Motor neuron (in vitro differentiated cells): ENCODE measurements at regions not wholly inside any gene's neighbourhood (a gene's known extent, or its start where the extent isn't known, plus 50 kb on each side); places are given as distances from the start of the nearest gene placed in this dataset.

Experiments
- ATAC-seq, 8 experiments: fragments of 200-7000 bp; cut with Tn5 transposase; replicated peaks in 6 of 8; 2 replicates each; pipeline ENCODE4 v1.8.0; 2021; ENCODE audit warnings: mild to moderate bottlenecking in 8 of 8, moderate library complexity in 8 of 8
- H3K27ac ChIP-seq, 2 donors: fragments of 250-450 bp; sonication (Bioruptor Pico); 2 replicates each; pipeline ENCODE4 v1.9.0; 2021; ENCODE audit warnings: antibody characterized with exemption in 2 of 2, mild to moderate bottlenecking in 2 of 2, moderate library complexity in 1 of 2
- H3K4me1 ChIP-seq, 2 donors: fragments of 250-450 bp; sonication (Bioruptor Pico); replicated peaks in 1 of 2; 2 replicates each; pipeline ENCODE4 v1.6.1; 2021; ENCODE audit warnings: antibody characterized with exemption in 2 of 2, mild to moderate bottlenecking in 2 of 2, moderate library complexity in 1 of 2
- H3K4me3 ChIP-seq, 5 donors: fragments of 250-450 bp; sonication (Bioruptor Pico); 2 replicates each; pipeline ENCODE4 v1.9.0; 2021; ENCODE audit warnings: antibody characterized with exemption in 5 of 5, mild to moderate bottlenecking in 5 of 5, moderate library complexity in 4 of 5
- WGBS, 10 experiments: fragments of 450-650 bp; shearing (Covaris generic); methylation state at CpG; one replicate each; pipeline ENCODE4 v1.0.0; 2022; 5-methylcytosine and 5-hydroxymethylcytosine counted together
- in situ Hi-C, 9 experiments: fragments of 400-800 bp; cut with MboI; loops; one replicate each; pipeline ENCODE4 v1.15.0; 2021; ENCODE audit warnings: low sequenced_read_pairs in 9 of 9, low pct_unique_long_range_greater_than_20kb in 2 of 9; ENCODE audit not compliant: unreplicated experiment in 9 of 9

GRCh38 chr5:164376843-164377242 is 871.4 kb downstream of the MAT2B start:
- Histone ChIP-seq H3K27ac (no peak overlapping the region), H3K4me3 (no peak overlapping the region), H3K4me1 (peaks cover 0 to 5% of the 10 kb centered on the region in 2 donors)
- no peak for ATAC-seq
- in situ Hi-C loops: no loop called here

- Histone ChIP-seq H3K4me1 (peaks cover 0 to 4% of the 10 kb centered on the region in 2 donors), H3K27ac (no peak overlapping the region), H3K4me3 (no peak overlapping the region)
- in situ Hi-C loops: no loop called here
- no peak for ATAC-seq
Observed at GRCh38 chr5:164377746-164378145, 872.3 kb downstream of the MAT2B start.

- in situ Hi-C loops: no loop called here
- Histone ChIP-seq H3K4me1 (no peaks in the 10 kb centered on the region), H3K4me3 (no peak overlapping the region), H3K27ac (no peak overlapping the region)
- ATAC-seq: no peak
- WGBS, 10 experiments: 1 to 84% (median 70%) methylated on average over 1 to 2 of the region's 2 CpGs
Observed at GRCh38 chr5:164383662-164384061, 878.2 kb downstream of the MAT2B start.

GRCh38 chr5:164392531-164392930 is 887.1 kb downstream of the MAT2B start:
- Histone ChIP-seq H3K4me3 (no peak overlapping the region), H3K27ac (no peak overlapping the region), H3K4me1 (no peaks in the 10 kb centered on the region)
- in situ Hi-C loops: no loop called here
- ATAC-seq: no peak

GRCh38 chr5:164394686-164395194 is 889.3 kb downstream of the MAT2B start:
- no peak for ATAC-seq
- Histone ChIP-seq H3K4me3 (no peak overlapping the region), H3K4me1 (no peaks in the 10 kb centered on the region), H3K27ac (no peak overlapping the region)
- in situ Hi-C loops: no loop called here
- WGBS, 10 experiments: 6 to 98% (median 94%) methylated on average over 3 to 5 of the region's 5 CpGs

- in situ Hi-C loops: no loop called here
- no peaks in the 10 kb centered on the region for H3K4me1 ChIP-seq
- no peak overlapping the region for H3K27ac ChIP-seq
- WGBS, 10 experiments: 0 to 100% (median 20%) methylated on average over 1 of the region's 1 CpG; no CpG with 5 or more reads in 7 of the 10 experiments
- no peak overlapping the region for H3K4me3 ChIP-seq
- ATAC-seq: peak in 2 of 8 experiments; percentile 31 to 33
Observed at GRCh38 chr5:164412531-164412930, 907.1 kb downstream of the MAT2B start.

GRCh38 chr5:164420161-164420560 is 914.7 kb downstream of the MAT2B start:
- no peak for ATAC-seq
- Histone ChIP-seq H3K27ac (no peak overlapping the region), H3K4me1 (no peaks in the 10 kb centered on the region), H3K4me3 (no peak overlapping the region)
- WGBS, 10 experiments: 17 to 100% (median 89%) methylated on average over 1 to 2 of the region's 2 CpGs; no CpG with 5 or more reads in 3 of the 10 experiments
- in situ Hi-C loops: no loop called here

GRCh38 chr5:164422400-164422799 is 917.0 kb downstream of the MAT2B start:
- no peak overlapping the region for H3K4me3 ChIP-seq
- no peak overlapping the region for H3K27ac ChIP-seq
- in situ Hi-C loops: no loop called here
- WGBS, 10 experiments: 4 to 80% (median 42%) methylated on average over 1 to 4 of the region's 5 CpGs; no CpG with 5 or more reads in 2 of the 10 experiments
- no peak for ATAC-seq
- no peaks in the 10 kb centered on the region for H3K4me1 ChIP-seq

- in situ Hi-C loops: no loop called here
- ATAC-seq: peak in 5 of 8 experiments; percentile 36 to 91 (median 89)
- WGBS, 10 experiments: 13 to 73% (median 54%) methylated on average over 1 to 4 of the region's 4 CpGs
- Histone ChIP-seq H3K4me3 (no peak overlapping the region), H3K4me1 (peaks cover 10 to 31% of the 10 kb centered on the region in 2 donors), H3K27ac (no peak overlapping the region)
Observed at GRCh38 chr5:164431634-164432304, 926.4 kb downstream of the MAT2B start.

GRCh38 chr5:164433106-164433870 is 927.9 kb downstream of the MAT2B start:
- ATAC-seq: no peak
- H3K4me3 ChIP-seq: no peak overlapping the region
- 7 to 100% (median 86%) methylated on average over 1 to 4 of the region's 4 CpGs for WGBS, 10 experiments
- peaks cover 10 to 31% of the 10 kb centered on the region in 2 donors for H3K4me1 ChIP-seq
- in situ Hi-C loops: no loop called here
- no peak overlapping the region for H3K27ac ChIP-seq

GRCh38 chr5:164435576-164435975 is 930.2 kb downstream of the MAT2B start:
- ATAC-seq: no peak
- in situ Hi-C loops: no loop called here
- 0 to 100% (median 92%) methylated on average over 1 to 3 of the region's 3 CpGs; no CpG with 5 or more reads in 1 of the 10 experiments for WGBS, 10 experiments
- H3K27ac ChIP-seq: no peak overlapping the region
- H3K4me1 ChIP-seq: peaks cover 10 to 25% of the 10 kb centered on the region in 2 donors
- H3K4me3 ChIP-seq: no peak overlapping the region

GRCh38 chr5:164439799-164440198 is 934.4 kb downstream of the MAT2B start:
- Histone ChIP-seq H3K27ac (no peak overlapping the region), H3K4me1 (no peaks in the 10 kb centered on the region), H3K4me3 (no peak overlapping the region)
- ATAC-seq: no peak
- WGBS, 10 experiments: 8 to 100% (median 61%) methylated on average over 1 of the region's 1 CpG; no CpG with 5 or more reads in 2 of the 10 experiments
- in situ Hi-C loops: no loop called here

- peak in 2 of 8 experiments; percentile 24 to 39 for ATAC-seq
- H3K4me3 ChIP-seq: no peak overlapping the region
- 17 to 100% (median 60%) methylated on average over 1 of the region's 1 CpG; no CpG with 5 or more reads in 1 of the 10 experiments for WGBS, 10 experiments
- in situ Hi-C loops: no loop called here
- no peak overlapping the region for H3K27ac ChIP-seq
- peaks cover 0 to 4% of the 10 kb centered on the region in 2 donors for H3K4me1 ChIP-seq
Observed at GRCh38 chr5:164449460-164449859, 944.0 kb downstream of the MAT2B start.
